ENCODE measurements at regions not wholly inside any gene's neighbourhood (a gene's known extent, or its start where the extent isn't known, plus 50 kb on each side); places are given as distances from the start of the nearest gene placed in this dataset.

DNA sequence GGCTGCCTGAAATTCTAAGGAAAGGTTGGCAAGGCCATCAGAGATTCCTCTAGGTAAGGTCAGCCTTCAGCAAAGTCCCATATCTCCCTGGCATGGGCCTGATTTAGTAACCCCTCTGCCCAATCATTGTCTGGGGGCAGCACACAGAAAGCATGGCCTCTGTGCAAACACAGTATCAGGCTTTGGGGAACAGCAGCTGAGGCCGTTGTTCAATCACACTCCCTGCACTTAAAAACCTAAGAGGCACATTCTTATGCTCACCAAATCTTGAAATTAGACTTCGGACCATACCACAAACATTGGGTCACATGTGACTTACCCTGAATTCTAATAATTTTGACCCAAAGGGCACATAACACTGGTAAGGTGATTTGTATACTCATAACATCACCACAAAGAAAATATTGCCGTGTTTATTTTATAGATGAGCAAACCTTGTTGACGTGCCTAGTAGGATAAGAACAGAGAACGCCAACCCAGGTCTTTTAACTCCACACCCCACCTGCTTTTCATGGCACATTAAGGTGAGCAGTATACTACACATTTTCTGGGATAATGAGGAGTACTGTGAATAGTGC, 212.7 kb downstream of the HNMT start:
- no peak for DNase-seq

- DNase-seq = no peak
These were observed 213.4 kb downstream of the HNMT start for GRCh38 chr2:138177693-138178092.

GRCh38 chr2:138180692-138181386, 216.6 kb downstream of the HNMT start:
- DNase-seq = no peak

DNA sequence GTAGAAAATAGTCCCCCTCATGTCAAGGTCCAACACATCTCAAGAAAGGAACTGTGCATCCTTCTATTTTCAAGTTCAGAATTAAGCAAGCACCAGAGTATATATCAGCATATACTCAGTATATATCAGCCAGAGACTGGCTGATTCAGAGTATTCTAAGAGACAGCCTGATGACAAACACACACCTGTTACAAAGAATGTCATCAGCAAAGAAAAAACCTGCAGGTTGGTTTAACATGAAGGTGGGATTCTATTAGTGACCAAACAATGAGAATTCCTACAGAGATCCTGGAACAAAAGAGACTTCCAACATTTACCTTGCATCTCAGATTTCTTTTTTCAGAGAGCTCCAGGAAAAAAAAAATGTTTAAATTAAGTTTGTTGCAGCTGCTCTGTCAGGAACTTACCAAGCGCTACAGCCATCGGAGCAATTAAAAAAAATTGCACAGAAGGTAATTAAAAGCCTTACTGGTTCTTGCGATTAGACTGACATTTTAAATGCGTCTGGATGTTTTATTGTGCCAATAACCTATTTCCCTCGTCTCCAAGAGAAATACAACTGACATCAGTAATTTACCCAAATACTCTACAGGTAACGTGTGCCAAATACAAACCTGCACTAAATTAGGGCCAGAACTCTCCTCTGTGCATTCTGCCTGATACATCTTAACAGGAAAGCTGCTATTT, 218.1 kb downstream of the HNMT start:
- DNase-seq = no peak

DNA sequence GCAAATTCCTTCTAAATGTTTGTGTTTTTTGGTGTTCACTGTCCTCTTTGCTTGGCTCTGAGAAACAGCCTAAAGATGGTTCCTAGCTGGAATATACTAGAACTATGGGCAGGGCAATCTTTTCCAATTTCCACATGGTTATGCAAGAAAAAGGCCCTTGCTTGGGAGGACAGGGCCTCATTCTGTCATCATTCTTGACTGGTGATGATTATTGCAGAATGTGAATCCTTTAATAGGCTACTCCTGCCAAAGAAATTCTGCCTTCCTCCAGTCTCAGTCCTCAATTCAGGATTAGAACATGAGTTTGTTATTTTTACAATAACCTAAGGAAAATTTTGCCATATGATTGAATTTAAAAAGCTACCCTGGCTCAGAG, 218.7 kb downstream of the HNMT start:
- DNase-seq = no peak

- no peak for DNase-seq
These were observed 219.4 kb downstream of the HNMT start for GRCh38 chr2:138183705-138184104.

DNA sequence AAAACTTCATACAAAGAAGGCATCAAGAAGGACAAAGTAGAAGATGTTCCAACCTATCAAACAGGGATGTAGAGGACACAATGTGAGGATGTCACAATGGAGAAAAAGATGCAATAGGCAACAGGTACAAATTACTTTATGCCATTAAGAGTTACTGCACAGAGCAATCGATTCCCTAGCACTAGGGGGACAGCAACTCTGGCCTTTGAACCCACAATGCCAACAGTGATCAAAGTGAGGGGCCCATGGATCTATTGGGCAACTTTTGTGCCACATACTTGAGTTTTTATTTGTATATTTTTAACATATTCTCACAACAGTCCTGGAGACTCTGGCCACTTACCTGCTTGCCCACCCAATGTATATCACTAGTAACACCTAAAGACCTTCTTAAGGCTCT, 220.2 kb downstream of the HNMT start:
- no peak for DNase-seq

DNA sequence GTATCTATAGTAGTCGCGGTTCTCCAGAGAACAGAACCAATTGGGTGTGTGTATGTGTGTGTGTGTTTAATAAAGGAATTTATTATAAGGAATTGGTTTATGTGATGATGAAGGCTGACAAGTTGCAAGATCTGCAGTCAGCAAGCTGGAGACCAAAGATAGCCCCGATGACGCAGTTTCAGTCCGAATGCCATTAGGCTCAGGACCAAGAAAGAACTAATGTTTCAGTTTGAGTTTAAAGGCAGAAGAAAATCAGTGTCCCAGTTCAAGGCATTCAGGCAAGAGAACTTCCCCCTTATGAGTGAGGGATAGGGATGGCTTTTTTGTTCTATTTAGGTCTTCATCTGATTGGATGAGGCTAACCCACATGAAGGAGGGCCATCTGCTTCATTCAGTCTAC, 221.6 kb downstream of the HNMT start:
- DNase-seq = no peak

- DNase-seq = no peak
These were observed 222.9 kb downstream of the HNMT start for GRCh38 chr2:138187221-138187620.

GRCh38 chr2:138190999-138191398, 226.7 kb downstream of the HNMT start:
- DNase-seq = no peak

GRCh38 chr2:138193416-138194213, 229.3 kb downstream of the HNMT start:
- DNase-seq = no peak

- no peak for DNase-seq
These were observed 237.0 kb downstream of the HNMT start for GRCh38 chr2:138201286-138201685.

GRCh38 chr2:138202762-138203161, 238.5 kb downstream of the HNMT start:
- no peak for DNase-seq

- DNase-seq = no peak
These were observed 241.0 kb downstream of the HNMT start for GRCh38 chr2:138205281-138205680.

DNA sequence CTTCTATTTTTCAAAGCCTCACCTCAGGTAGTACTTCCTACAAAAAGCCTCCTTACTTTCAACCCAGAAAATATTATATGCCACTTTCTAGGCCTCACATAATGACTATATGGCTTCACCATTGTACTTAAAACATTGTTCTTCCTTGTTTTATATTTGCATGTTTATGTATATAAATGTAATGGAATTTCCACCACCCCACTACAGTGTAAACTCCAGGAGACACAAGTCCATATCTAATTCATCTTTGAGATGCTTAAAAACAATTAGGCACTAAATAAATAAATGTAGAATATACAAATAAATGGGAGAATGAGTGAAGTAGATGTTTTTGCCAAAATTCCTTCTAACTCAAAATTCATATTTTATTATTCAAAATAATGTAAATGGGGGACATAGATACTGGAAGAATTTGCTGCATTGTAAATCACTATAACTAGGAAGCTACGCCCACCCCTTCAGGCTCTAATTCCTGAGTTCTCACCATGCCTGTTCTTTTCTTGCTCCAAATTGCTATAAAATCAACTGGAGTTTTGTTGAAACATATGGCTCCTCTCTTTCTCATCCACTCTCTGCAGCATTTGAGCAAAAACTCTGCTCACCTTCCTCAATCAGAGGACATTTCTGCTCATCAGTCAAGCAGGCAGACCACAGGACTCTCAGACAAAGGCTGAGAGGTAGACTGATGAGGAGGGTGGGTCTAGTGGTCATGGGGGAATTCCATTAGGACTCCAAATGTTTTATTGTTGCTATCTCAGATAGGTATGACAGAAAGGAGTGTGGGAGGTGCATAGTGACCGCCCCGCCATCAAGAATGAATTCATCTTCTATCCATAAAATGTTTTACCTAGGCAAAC, 243.0 kb downstream of the HNMT start:
- DNase-seq = no peak

DNA sequence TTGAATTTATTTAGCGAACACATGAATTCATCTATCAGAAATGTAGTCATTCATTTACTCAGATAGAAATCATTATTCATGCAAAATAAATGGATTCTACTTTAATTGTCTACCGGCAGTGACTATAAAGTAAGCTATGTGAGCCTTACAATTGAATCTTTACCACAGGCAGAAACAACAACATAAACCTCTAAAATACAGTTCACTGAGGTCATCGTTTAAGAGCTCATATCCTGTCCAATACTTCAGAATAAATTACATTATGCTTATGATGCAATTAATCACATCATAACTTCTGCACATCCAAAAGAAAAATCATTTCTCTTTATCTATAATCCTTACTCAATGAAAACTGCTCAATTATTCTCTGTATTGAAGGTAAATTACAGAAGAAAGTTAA, 244.7 kb downstream of the HNMT start:
- DNase-seq = no peak

- DNase-seq = no peak
These were observed 246.2 kb downstream of the HNMT start for GRCh38 chr2:138210487-138210886.

DNA sequence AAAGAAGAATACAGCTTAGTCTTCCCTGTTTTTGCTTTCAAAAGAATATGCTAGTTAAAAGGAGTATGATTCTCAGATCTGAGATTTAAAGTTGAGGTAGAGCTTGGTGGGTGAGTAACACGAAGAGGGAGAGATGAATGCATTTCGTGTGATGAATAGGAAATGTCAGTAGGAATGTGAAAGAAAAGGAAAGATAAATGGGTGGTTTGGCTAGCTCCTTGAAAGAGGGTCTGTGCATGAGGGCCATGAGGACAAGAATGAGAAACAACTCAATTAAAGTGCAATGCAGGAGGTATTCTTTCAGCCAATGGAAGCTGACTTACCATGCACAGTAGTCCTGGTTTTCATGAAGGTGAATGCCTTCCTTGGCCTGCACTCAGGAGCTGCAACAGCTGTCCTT, 248.2 kb downstream of the HNMT start:
- DNase-seq = no peak

DNA sequence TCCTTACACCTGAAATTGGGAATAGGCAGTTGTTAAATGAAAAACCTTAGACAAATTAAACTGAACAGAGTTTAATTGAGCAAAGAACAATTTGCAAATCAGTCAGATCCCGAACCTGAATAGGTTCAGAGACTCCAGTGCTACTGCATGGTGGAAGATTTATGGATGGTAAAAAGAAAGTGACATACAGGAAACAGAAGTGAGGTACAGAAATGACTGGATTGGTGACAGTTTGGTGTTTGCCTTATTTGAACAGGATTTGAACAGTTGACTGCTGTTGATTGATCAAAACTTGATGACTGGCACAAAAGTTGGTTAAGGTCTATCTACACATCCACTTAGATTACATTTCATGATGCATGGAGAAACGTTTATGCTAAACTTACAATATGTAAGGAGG, 248.8 kb downstream of the HNMT start:
- no peak for DNase-seq

DNA sequence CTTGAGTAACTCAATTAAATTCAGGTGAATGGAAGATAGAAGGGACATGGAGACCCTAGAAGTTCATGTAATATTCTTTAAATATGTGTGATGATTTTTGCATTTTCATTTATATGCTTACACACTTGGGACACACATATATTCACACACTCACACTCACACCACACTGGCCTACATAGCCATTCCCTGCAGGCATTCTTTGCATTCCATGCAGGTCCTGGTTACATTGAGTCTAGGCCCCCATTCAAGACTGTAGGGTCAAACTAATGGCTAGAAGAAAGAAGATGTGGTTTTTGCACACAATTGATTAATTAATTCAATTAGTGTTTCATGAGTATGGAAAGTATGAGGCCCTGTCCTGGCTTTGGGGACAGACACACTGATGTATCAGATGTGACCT, 249.4 kb downstream of the HNMT start:
- no peak for DNase-seq

- DNase-seq = no peak
These were observed 251.7 kb downstream of the HNMT start for GRCh38 chr2:138215958-138216357.

- no peak for DNase-seq
These were observed 253.7 kb downstream of the HNMT start for GRCh38 chr2:138217975-138218374.

All from right kidney (tissue), 1 donor.